Esophagus muscularis mucosa (tissue), 4 donors: ENCODE measurements at regions not wholly inside any gene's neighbourhood (a gene's known extent, or its start where the extent isn't known, plus 50 kb on each side); places are given as distances from the start of the nearest gene placed in this dataset.

Experiments used
- DNase-seq: peaks from one replicate; pipeline ENCODE4 v3.0.0-alpha.2; 2017; ENCODE audit errors: extremely low spot score
- H3K27ac ChIP-seq, 4 donors: fragments of 200-600 bp; sonication (generic); replicated peaks in 1 of 4; 1 replicate in 3 of 4; 2 replicates in 1 of 4; pipeline ENCODE4 v1.5.1; 2016 to 2019; ENCODE audit warnings: mild to moderate bottlenecking in 1 of 4
- H3K27me3 ChIP-seq, 4 donors: fragments of 200-600 bp; sonication (generic); one replicate each; pipeline versions ENCODE4 v1.5.1 to v1.6.0; 2016 to 2019
- H3K36me3 ChIP-seq, 4 donors: fragments of 200-600 bp; sonication (generic); one replicate each; pipeline ENCODE4 v1.5.1; 2016 to 2019
- H3K4me1 ChIP-seq, 4 donors: fragments of 200-600 bp; sonication (generic); one replicate each; pipeline ENCODE4 v1.5.1; 2016 to 2019
- H3K4me3 ChIP-seq, 4 donors: fragments of 200-600 bp; sonication (generic); 1 replicate in 2 of 4; 2 replicates in 2 of 4; pipeline ENCODE4 v1.5.1; 2016 to 2019; ENCODE audit warnings: mild to moderate bottlenecking in 4 of 4, moderate library complexity in 1 of 4
- H3K9me3 ChIP-seq, 4 donors: fragments of 200-600 bp; sonication (generic); 1 replicate in 3 of 4; 2 replicates in 1 of 4; pipeline ENCODE4 v1.5.1; 2016 to 2019
- CTCF ChIP-seq, 3 experiments: fragments of 200-600 bp in 2 of 3; fragments of 450-650 bp in 1 of 3; sonication (generic) in 2 of 3; IDR thresholded peaks; one replicate each; pipeline ENCODE4 v1.5.1; 2017 to 2019; ENCODE audit warnings: antibody characterized with exemption in 3 of 3, mild to moderate bottlenecking in 2 of 3, moderate library complexity in 1 of 3
- EP300 ChIP-seq: sonication (generic); formaldehyde crosslinking; IDR thresholded peaks from one replicate; pipeline ENCODE4 v1.6.1; 2017; ENCODE audit warnings: antibody characterized with exemption
- POLR2A ChIP-seq: fragments of 450-650 bp; IDR thresholded peaks from one replicate; pipeline ENCODE4 v1.6.1; 2017; ENCODE audit warnings: antibody characterized with exemption, moderate library complexity, mild to moderate bottlenecking, low read depth
- POLR2AphosphoS5 ChIP-seq, 2 donors: sonication (generic); formaldehyde crosslinking; IDR thresholded peaks; one replicate each; pipeline ENCODE4 v1.6.1; 2017; ENCODE audit warnings: antibody characterized with exemption in 2 of 2
- WGBS: methylation state at CpG from one replicate; pipeline ENCODE4 v1.1.5; 2018; 5-methylcytosine and 5-hydroxymethylcytosine counted together
- intact Hi-C: fragments of 100-400 bp; cut with DNase I; formaldehyde crosslinking; loops from one replicate; pipeline ENCODE4 v1.15.1; 2023

- no peak for DNase-seq
- Histone ChIP-seq H3K4me3 (no peak overlapping the region), H3K27ac (no peak overlapping the region), H3K9me3 (no peaks in the 10 kb centered on the region), H3K36me3 (no peaks in the 10 kb centered on the region), H3K4me1 (no peaks in the 10 kb centered on the region), H3K27me3 (peaks cover 0 to 8% (median 0%) of the 10 kb centered on the region in 4 donors)
- TF ChIP-seq CTCF (IDR thresholded peaks at IDR 0.05) (no peak), EP300 (no peak)
- 73% methylated on average over 5 of the region's 5 CpGs for WGBS
- intact Hi-C loops: no loop called here
Observed at GRCh38 chr18:77859634-77860033, 610.0 kb downstream of the GALR1 start.

GRCh38 chr18:77862066-77862757 lies 612.6 kb downstream of the GALR1 start:
- H3K4me1 ChIP-seq: no peaks in the 10 kb centered on the region
- no peaks in the 10 kb centered on the region for H3K36me3 ChIP-seq
- 70% methylated on average over 7 of the region's 7 CpGs for whole genome bisulfite sequencing
- H3K27ac ChIP-seq: no peak overlapping the region
- DNase-seq: no peak
- no peak overlapping the region for H3K4me3 ChIP-seq
- peaks cover 0 to 24% (median 0%) of the 10 kb centered on the region in 4 donors for H3K27me3 ChIP-seq
- H3K9me3 ChIP-seq: no peaks in the 10 kb centered on the region
- TF ChIP-seq EP300 (no peak), POLR2A (no peak), POLR2AphosphoS5 (IDR thresholded peaks at IDR 0.05) (no peak), CTCF (IDR thresholded peaks at IDR 0.05) (no peak)
- intact Hi-C loops: no loop called here

- TF ChIP-seq CTCF (IDR thresholded peaks at IDR 0.05) (no peak), EP300 (no peak), POLR2A (no peak), POLR2AphosphoS5 (IDR thresholded peaks at IDR 0.05) (no peak)
- DNase-seq: no peak
- Histone ChIP-seq H3K9me3 (no peaks in the 10 kb centered on the region), H3K36me3 (no peaks in the 10 kb centered on the region), H3K27me3 (peaks cover 0 to 35% (median 0%) of the 10 kb centered on the region in 4 donors), H3K27ac (no peak overlapping the region), H3K4me3 (no peak overlapping the region), H3K4me1 (peaks cover 0 to 3% (median 1%) of the 10 kb centered on the region in 4 donors)
- intact Hi-C loops: no loop called here
- WGBS: 80% methylated on average over 9 of the region's 11 CpGs
Observed at GRCh38 chr18:77865853-77866252, 616.2 kb downstream of the GALR1 start.

GRCh38 chr18:77866351-77866750 lies 616.7 kb downstream of the GALR1 start:
- peaks cover 0 to 36% (median 0%) of the 10 kb centered on the region in 4 donors for H3K27me3 ChIP-seq
- H3K9me3 ChIP-seq: no peaks in the 10 kb centered on the region
- no peak overlapping the region for H3K27ac ChIP-seq

More at GRCh38 chr18:77866351-77866750, 616.7 kb downstream of the GALR1 start:
- no peak overlapping the region for H3K4me3 ChIP-seq
- peaks cover 0 to 4% (median 2%) of the 10 kb centered on the region in 4 donors for H3K4me1 ChIP-seq
- intact Hi-C loops: no loop called here
- TF ChIP-seq POLR2A (no peak), EP300 (no peak), POLR2AphosphoS5 (IDR thresholded peaks at IDR 0.05) (no peak), CTCF (IDR thresholded peaks at IDR 0.05) (no peak)
- H3K36me3 ChIP-seq: no peaks in the 10 kb centered on the region
- DNase-seq: no peak
- 77% methylated on average over 8 of the region's 8 CpGs for WGBS
